Panc1 (cell line): ENCODE measurements at regions not wholly inside any gene's neighbourhood (a gene's known extent, or its start where the extent isn't known, plus 50 kb on each side); places are given as distances from the start of the nearest gene placed in this dataset.

Experiments used
- CTCF ChIP-seq: fragments of 450-650 bp; IDR thresholded peaks from 2 replicates; pipeline ENCODE4 v1.5.1; 2017; ENCODE audit warnings: mild to moderate bottlenecking
- POLR2AphosphoS5 ChIP-seq: IDR thresholded peaks from 2 replicates; pipeline ENCODE4 v1.6.1; 2012; ENCODE audit warnings: mild to moderate bottlenecking, low read depth, low read length, moderate library complexity
- REST ChIP-seq, 2 experiments: IDR thresholded peaks; 2 replicates each; pipeline ENCODE4 v1.6.1; 2011 to 2012; ENCODE audit warnings: low read depth in 2 of 2, control low read depth in 1 of 2, low read length in 1 of 2, mild to moderate bottlenecking in 1 of 2, moderate library complexity in 1 of 2; ENCODE audit not compliant: insufficient read depth in 1 of 2
- SIN3A ChIP-seq: IDR thresholded peaks from 2 replicates; pipeline ENCODE4 v1.6.1; 2012; ENCODE audit warnings: low read depth, mild to moderate bottlenecking, low read length, moderate library complexity, borderline replicate concordance; ENCODE audit not compliant: insufficient read depth
- TCF7L2 ChIP-seq: IDR thresholded peaks from 2 replicates; pipeline ENCODE4 v1.6.1; 2011; ENCODE audit warnings: mild to moderate bottlenecking, low read depth, low read length, inconsistent platforms

GRCh38 chr10:29715296-29715695 lies 80.5 kb upstream of the SVIL start:
- TF ChIP-seq CTCF = no peak
- TF ChIP-seq REST (IDR thresholded peaks at IDR 0.05; ENCODE audit: insufficient read depth in 1 of 2, low read depth in 2 of 2, low read length in 1 of 2) = no peak
- no peak for TF ChIP-seq TCF7L2
- no peak for TF ChIP-seq POLR2AphosphoS5
- no peak for TF ChIP-seq SIN3A
